DMS153 treated with DMSO at 0.1 percent for 48 hours (cell line): ENCODE measurements at regions not wholly inside any gene's neighbourhood (a gene's known extent, or its start where the extent isn't known, plus 50 kb on each side); places are given as distances from the start of the nearest gene placed in this dataset.
"Not testable (repeated sequence)": the region's sequence is repeated elsewhere in the genome, so short reads cannot be mapped to it uniquely, and the experiment has no call there.

Source experiments
- DNase-seq: peaks from one replicate; lab custom pipeline; 2025; ENCODE audit not compliant: unreplicated experiment; lab: John Stamatoyannopoulos, UW

DNA sequence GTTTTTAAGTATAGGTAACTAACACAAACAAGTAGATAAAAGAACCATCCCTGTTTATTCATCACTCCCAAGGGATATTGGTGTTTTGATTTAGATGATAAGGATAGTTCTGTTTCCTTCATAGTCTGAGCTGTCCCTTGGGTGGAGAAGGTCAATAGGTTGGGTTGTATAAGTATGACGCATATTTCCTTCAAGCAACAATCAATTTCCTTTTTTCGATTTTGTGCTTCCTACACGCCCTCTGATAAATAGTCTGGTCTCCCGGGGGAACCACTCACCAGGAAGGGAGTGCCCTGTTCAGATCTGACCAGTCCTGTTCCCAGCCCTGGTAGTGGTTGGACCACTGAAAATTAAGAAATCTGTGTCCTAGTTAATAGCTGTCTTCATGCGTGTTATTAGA is 378.8 kb upstream of the FAR2 start:
- no peak for DNase-seq

DNA sequence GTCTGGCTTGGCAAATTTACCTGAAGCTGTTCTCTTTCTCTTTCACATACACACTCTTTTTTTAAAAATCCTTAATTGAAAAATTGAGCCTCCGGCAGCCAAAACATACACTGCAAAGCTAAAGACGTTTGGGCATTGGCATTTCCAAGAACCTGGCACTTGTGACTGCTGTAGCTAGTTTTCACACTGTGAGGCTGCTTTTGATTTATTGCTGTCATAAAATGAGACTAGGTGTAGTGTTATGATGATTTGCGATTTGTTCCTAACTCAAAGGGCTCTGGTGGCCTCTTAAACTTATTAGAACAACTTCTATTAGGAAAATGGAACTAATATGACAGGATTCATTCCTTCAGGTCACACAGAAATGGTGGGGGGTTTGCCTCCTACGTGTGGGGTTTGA is 377.1 kb upstream of the FAR2 start:
- DNase-seq: no peak

- no peak for DNase-seq
These were observed 373.5 kb upstream of the FAR2 start for GRCh38 chr12:28775556-28775955.

- peak; percentile 14 for DNase-seq
These were observed 372.9 kb upstream of the FAR2 start for GRCh38 chr12:28776220-28776619.

DNA sequence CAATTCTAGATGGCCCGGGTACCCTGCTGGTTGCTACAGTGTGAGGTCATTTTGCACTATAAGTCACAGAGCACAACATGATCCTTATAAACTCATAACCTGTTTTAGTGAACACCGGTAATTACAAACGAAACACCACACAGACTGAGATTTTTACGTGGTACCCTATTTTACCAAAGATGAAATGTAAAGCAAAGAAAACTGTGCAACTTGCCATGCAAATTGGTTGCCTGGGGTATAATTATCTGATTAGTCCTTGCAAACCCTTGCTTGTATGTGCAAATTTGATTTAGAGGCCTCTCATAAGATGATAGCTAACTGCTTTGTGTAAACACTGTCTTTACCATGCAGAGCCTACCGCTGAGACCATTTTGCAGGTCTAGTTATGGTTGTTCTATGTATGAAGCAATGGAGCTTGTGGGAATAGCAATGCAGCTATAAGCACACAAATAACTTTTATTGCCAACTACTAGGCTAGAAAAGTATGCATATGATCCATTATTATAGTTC is 372.1 kb upstream of the FAR2 start:
- DNase-seq: peak; percentile 33

DNA sequence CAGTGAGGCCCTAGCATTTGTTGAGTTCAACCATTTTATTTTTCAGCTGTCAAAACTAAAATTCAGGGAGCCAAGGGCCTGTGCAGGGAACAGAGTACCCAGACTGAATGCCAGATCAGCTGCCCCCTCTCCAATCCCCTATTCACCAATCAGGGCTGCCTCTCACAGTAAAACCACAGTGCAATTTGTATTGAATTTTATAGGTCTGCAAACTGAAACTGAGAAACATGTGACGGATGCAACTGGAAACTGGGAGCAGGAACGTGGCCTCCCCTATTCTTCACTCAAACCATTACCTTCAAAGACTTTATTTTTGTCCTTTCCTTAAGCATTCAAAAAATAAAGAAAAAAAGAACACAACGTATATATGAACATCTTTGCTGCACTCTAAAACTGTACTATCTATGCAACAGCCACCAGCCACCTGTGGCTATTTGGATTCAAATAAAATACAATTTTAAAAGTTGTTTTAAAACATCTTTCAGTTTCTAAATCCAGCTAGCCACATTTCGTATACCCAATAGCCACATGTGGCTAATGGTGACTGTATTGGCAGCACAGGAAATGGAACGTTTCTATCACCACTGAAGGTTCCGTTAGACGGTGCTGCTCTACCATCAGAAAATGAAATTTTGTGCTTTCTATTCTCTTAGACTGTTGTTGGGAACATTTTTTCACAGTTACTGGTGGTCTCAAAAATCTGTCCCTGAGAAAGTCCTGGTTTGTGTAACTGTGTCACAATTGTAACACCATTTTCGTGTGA is 371.3 kb upstream of the FAR2 start:
- DNase-seq: no peak

DNA sequence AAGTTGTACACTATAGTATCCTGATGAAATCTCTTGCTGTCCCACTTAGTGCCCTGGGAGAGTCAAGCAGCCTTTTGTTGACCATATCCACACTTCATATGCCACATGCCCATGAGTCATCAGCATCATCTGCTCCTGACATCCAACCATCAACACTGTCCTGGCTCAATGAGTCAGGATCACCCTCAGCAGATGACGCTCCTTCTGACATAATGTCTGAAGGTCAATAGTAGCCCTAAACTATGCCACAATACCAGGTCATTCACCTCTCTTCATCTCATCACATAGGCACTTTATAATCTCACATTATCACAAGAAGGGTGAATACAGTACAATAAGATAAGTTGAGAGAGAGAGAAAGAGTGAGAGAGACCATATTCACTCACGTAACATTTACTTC is 369.0 kb upstream of the FAR2 start:
- DNase-seq: no peak

DNA sequence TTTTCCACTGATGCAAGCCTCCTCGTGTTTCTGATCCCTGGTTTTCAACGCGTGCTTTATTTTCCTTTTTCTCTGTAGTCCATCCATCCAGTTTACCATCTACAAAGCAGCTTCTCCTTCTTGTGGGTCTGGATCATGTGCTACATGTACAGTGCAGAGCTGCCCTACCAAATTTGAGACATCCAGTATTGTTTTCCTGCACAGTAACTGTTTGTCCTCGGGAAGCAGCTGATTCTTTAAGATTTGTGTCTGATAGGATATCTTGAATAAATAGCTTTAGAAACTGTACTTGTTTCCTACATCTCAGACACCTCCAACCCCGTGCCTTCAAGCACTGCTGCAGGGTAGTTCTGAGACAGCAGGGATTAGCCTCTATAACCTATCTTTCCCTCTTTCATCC is 368.1 kb upstream of the FAR2 start:
- DNase-seq: no peak

GRCh38 chr12:28781671-28782652 is 367.1 kb upstream of the FAR2 start:
- no peak for DNase-seq

GRCh38 chr12:28782812-28783211 is 366.3 kb upstream of the FAR2 start:
- no peak for DNase-seq

- DNase-seq: no peak
These were observed 361.9 kb upstream of the FAR2 start for GRCh38 chr12:28787151-28787550.

GRCh38 chr12:28788256-28788655 is 360.8 kb upstream of the FAR2 start:
- DNase-seq: not testable (repeated sequence)

DNA sequence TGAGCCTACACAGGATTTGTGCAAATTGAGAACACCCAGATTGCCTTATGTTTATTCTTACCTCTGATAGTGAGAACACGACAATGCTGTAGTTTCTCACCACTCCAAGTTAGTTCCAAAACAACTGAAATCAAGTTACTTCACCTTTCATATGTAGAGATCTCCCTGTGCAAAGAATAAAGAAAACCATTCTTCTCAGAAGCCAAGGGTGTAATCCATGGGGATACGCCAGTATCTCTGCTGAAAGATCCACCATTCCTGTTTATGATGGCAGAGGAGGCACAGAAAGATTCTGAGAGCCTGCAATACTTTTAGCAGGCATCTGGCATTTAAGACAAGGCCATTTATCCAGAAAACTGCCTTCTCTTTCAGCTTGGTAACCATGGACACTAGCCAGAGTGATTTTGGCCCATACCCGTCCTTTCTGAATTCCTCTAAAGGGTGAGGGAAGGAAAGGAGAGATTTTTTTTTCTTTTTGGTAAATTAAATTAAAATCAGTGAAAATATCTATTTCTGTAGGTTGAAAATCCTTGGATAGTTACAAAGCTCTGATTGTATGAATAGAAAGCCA is 355.4 kb upstream of the FAR2 start:
- no peak for DNase-seq

- no peak for DNase-seq
These were observed 354.9 kb upstream of the FAR2 start for GRCh38 chr12:28794211-28794610.

GRCh38 chr12:28794786-28795185 is 354.3 kb upstream of the FAR2 start:
- no peak for DNase-seq

DNA sequence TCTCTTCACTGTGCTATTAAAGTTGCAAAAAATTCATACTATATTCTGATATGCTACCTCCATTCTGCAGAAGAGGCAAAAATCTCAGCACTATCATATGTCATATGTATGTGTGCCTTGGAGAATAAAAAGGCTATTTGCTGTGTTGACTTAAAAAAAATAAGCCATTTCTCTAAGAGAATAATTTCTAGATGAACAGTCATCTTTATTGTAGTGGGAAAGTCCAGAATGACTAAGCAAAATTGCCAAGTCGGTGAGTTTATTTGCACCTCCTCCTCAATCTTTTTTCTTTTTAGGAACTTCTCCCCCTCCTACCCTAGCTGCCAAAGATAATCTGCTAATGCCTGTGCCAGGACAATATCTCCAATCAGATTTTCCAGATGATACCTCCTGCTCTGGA is 353.8 kb upstream of the FAR2 start:
- no peak for DNase-seq

GRCh38 chr12:28799348-28799747 is 349.7 kb upstream of the FAR2 start:
- no peak for DNase-seq

GRCh38 chr12:28800129-28800528 is 348.9 kb upstream of the FAR2 start:
- no peak for DNase-seq

GRCh38 chr12:28802706-28803438 is 346.2 kb upstream of the FAR2 start:
- DNase-seq: no peak

DNA sequence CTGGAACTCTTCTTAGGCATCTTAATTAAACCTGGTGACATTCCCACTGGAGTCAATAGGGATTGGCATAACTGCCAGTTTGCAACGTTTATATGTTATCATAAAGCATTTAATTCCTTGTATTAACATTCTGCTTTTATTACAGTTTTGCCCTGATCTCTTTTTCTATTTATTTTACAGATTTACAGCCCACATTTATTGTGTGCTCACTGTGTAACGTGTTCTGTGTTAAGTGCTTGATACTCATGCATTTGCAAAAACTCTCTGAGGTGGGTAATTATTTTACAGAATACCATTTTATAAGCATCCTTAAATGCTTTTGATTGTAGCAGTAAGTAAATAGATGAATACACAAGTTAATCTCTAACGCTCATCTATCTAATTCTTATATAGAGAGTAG is 341.5 kb upstream of the FAR2 start:
- no peak for DNase-seq

DNA sequence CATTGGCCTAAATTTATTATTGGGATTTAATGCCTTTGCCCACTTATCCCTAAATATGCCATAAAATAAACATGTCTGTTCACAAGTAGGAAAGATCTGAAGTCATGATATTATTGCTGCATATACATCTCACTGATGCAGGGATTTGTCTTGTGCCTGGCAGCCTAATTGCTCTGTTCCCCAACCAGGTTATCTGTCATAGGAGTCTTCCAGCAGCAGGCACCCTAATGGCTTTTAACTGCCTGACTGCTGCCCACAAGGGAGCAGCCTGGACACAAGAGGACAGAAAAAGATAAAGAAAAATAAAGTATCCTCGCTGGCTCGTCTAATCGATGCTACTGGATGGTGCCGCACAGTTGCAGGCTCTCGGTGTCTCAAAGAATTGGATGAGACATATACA is 337.6 kb upstream of the FAR2 start:
- DNase-seq: no peak
